H1 (cell line): ENCODE measurements at regions not wholly inside any gene's neighbourhood (a gene's known extent, or its start where the extent isn't known, plus 50 kb on each side); places are given as distances from the start of the nearest gene placed in this dataset.

Experiments
- ATF2 ChIP-seq: IDR thresholded peaks from 2 replicates; pipeline ENCODE4 v1.6.1; 2012; ENCODE audit warnings: low read length, inconsistent platforms
- FOSL1 ChIP-seq: IDR thresholded peaks from 2 replicates; pipeline ENCODE4 v1.6.1; 2011; ENCODE audit warnings: mild to moderate bottlenecking, low read depth, low read length, moderate library complexity; ENCODE audit not compliant: insufficient read depth
- GABPA ChIP-seq: IDR thresholded peaks from 2 replicates; pipeline ENCODE4 v1.6.1; 2011; ENCODE audit warnings: mild to moderate bottlenecking, low read length, moderate library complexity, borderline replicate concordance; ENCODE audit not compliant: insufficient read depth
- HDAC2 ChIP-seq, 2 experiments: fragments of 300-600 bp in 1 of 2; sonication (generic) in 1 of 2; IDR thresholded peaks; 2 replicates each; pipeline ENCODE4 v1.6.1; 2011 to 2012; ENCODE audit warnings: low read depth in 2 of 2, low read length in 2 of 2, mild to moderate bottlenecking in 2 of 2, moderate library complexity in 2 of 2, borderline replicate concordance in 1 of 2, inconsistent platforms in 1 of 2
- JUN ChIP-seq: IDR thresholded peaks from 2 replicates; pipeline ENCODE4 v1.6.1; 2011; ENCODE audit warnings: low read depth, mild to moderate bottlenecking, improper control_type of control experiment, low read length
- JUND ChIP-seq: IDR thresholded peaks from 2 replicates; pipeline ENCODE4 v1.6.1; 2011; ENCODE audit warnings: mild to moderate bottlenecking, improper control_type of control experiment, low read length
- POU5F1 ChIP-seq: IDR thresholded peaks from 2 replicates; pipeline ENCODE4 v1.6.1; 2011; ENCODE audit warnings: low read depth, mild to moderate bottlenecking, low read length, moderate library complexity
- SIN3A ChIP-seq, 2 experiments: IDR thresholded peaks in 1 of 2; conservative IDR thresholded peaks in 1 of 2; 2 replicates each; pipeline ENCODE4 v1.6.1; 2011 to 2012; ENCODE audit warnings: low read length in 2 of 2, improper control_type of control experiment in 1 of 2, low read depth in 1 of 2, mild to moderate bottlenecking in 1 of 2
- TAF7 ChIP-seq: optimal IDR thresholded peaks from 2 replicates; pipeline ENCODE3; 2011; ENCODE audit warnings: low read depth, mild to moderate bottlenecking, inconsistent platforms, low read length, moderate library complexity, borderline replicate concordance
- TF ChIP-seq, protein P1 (sequence below): fragments of 300-600 bp; sonication (generic); IDR thresholded peaks from 2 replicates; pipeline ENCODE4 v1.7.1; 2012; ENCODE audit warnings: low read length, moderate library complexity, mild to moderate bottlenecking, inconsistent platforms; ENCODE audit not compliant: insufficient replicate concordance

DNA sequence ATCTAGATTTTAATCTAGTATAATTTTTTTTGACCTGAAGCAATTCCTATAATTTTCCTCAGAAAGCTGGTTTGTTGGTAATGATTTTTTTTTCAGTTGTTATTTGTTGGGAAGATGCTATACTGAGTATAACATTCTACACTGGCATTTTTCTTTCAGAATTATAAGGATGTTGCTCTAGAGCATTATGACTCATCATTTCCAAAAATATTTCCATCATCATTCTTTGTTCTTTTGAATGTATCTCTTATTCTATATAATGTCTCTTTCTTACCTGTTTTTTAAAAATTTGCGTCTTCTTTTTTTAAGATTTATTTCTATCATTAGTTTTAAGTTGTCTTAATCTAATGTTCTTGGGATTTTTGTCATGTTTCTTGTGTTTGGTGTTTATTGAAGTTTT lies 356.5 kb upstream of the KCND2 start (continued):
- TF ChIP-seq, protein P1, sequence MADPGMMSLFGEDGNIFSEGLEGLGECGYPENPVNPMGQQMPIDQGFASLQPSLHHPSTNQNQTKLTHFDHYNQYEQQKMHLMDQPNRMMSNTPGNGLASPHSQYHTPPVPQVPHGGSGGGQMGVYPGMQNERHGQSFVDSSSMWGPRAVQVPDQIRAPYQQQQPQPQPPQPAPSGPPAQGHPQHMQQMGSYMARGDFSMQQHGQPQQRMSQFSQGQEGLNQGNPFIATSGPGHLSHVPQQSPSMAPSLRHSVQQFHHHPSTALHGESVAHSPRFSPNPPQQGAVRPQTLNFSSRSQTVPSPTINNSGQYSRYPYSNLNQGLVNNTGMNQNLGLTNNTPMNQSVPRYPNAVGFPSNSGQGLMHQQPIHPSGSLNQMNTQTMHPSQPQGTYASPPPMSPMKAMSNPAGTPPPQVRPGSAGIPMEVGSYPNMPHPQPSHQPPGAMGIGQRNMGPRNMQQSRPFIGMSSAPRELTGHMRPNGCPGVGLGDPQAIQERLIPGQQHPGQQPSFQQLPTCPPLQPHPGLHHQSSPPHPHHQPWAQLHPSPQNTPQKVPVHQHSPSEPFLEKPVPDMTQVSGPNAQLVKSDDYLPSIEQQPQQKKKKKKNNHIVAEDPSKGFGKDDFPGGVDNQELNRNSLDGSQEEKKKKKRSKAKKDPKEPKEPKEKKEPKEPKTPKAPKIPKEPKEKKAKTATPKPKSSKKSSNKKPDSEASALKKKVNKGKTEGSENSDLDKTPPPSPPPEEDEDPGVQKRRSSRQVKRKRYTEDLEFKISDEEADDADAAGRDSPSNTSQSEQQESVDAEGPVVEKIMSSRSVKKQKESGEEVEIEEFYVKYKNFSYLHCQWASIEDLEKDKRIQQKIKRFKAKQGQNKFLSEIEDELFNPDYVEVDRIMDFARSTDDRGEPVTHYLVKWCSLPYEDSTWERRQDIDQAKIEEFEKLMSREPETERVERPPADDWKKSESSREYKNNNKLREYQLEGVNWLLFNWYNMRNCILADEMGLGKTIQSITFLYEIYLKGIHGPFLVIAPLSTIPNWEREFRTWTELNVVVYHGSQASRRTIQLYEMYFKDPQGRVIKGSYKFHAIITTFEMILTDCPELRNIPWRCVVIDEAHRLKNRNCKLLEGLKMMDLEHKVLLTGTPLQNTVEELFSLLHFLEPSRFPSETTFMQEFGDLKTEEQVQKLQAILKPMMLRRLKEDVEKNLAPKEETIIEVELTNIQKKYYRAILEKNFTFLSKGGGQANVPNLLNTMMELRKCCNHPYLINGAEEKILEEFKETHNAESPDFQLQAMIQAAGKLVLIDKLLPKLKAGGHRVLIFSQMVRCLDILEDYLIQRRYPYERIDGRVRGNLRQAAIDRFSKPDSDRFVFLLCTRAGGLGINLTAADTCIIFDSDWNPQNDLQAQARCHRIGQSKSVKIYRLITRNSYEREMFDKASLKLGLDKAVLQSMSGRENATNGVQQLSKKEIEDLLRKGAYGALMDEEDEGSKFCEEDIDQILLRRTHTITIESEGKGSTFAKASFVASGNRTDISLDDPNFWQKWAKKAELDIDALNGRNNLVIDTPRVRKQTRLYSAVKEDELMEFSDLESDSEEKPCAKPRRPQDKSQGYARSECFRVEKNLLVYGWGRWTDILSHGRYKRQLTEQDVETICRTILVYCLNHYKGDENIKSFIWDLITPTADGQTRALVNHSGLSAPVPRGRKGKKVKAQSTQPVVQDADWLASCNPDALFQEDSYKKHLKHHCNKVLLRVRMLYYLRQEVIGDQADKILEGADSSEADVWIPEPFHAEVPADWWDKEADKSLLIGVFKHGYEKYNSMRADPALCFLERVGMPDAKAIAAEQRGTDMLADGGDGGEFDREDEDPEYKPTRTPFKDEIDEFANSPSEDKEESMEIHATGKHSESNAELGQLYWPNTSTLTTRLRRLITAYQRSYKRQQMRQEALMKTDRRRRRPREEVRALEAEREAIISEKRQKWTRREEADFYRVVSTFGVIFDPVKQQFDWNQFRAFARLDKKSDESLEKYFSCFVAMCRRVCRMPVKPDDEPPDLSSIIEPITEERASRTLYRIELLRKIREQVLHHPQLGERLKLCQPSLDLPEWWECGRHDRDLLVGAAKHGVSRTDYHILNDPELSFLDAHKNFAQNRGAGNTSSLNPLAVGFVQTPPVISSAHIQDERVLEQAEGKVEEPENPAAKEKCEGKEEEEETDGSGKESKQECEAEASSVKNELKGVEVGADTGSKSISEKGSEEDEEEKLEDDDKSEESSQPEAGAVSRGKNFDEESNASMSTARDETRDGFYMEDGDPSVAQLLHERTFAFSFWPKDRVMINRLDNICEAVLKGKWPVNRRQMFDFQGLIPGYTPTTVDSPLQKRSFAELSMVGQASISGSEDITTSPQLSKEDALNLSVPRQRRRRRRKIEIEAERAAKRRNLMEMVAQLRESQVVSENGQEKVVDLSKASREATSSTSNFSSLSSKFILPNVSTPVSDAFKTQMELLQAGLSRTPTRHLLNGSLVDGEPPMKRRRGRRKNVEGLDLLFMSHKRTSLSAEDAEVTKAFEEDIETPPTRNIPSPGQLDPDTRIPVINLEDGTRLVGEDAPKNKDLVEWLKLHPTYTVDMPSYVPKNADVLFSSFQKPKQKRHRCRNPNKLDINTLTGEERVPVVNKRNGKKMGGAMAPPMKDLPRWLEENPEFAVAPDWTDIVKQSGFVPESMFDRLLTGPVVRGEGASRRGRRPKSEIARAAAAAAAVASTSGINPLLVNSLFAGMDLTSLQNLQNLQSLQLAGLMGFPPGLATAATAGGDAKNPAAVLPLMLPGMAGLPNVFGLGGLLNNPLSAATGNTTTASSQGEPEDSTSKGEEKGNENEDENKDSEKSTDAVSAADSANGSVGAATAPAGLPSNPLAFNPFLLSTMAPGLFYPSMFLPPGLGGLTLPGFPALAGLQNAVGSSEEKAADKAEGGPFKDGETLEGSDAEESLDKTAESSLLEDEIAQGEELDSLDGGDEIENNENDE = no peak
- TF ChIP-seq GABPA (no peak), FOSL1 (no peak), HDAC2 (IDR thresholded peaks at IDR 0.05; ENCODE audit: borderline replicate concordance in 1 of 2, low read depth in 2 of 2, low read length in 2 of 2) (no peak), SIN3A (conservative IDR thresholded peaks at IDR 0.05 in 1 of 2, IDR thresholded peaks at IDR 0.05 in 1 of 2; ENCODE audit: low read depth in 1 of 2, low read length in 2 of 2) (no peak), TAF7 (no peak), POU5F1 (no peak), ATF2 (no peak), JUND (no peak), JUN (no peak)
